ENCODE measurements at regions not wholly inside any gene's neighbourhood (a gene's known extent, or its start where the extent isn't known, plus 50 kb on each side); places are given as distances from the start of the nearest gene placed in this dataset.
"Not testable (repeated sequence)": the region's sequence is repeated elsewhere in the genome, so short reads cannot be mapped to it uniquely, and the experiment has no call there.

GRCh38 chr22:48289954-48290353 is 1527.5 kb downstream of the TBC1D22A start:
- TF ChIP-seq, protein P1, sequence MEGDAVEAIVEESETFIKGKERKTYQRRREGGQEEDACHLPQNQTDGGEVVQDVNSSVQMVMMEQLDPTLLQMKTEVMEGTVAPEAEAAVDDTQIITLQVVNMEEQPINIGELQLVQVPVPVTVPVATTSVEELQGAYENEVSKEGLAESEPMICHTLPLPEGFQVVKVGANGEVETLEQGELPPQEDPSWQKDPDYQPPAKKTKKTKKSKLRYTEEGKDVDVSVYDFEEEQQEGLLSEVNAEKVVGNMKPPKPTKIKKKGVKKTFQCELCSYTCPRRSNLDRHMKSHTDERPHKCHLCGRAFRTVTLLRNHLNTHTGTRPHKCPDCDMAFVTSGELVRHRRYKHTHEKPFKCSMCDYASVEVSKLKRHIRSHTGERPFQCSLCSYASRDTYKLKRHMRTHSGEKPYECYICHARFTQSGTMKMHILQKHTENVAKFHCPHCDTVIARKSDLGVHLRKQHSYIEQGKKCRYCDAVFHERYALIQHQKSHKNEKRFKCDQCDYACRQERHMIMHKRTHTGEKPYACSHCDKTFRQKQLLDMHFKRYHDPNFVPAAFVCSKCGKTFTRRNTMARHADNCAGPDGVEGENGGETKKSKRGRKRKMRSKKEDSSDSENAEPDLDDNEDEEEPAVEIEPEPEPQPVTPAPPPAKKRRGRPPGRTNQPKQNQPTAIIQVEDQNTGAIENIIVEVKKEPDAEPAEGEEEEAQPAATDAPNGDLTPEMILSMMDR (conservative IDR thresholded peaks at IDR 0.05; ENCODE audit: low read depth, low read length), result not testable (repeated sequence)
- TF ChIP-seq EZH2phosphoT487 (IDR thresholded peaks at IDR 0.05; ENCODE audit: borderline replicate concordance, low read length), result not testable (repeated sequence)

All from PC-3 (cell line).